ENCODE measurements at regions not wholly inside any gene's neighbourhood (a gene's known extent, or its start where the extent isn't known, plus 50 kb on each side); places are given as distances from the start of the nearest gene placed in this dataset.

DNA sequence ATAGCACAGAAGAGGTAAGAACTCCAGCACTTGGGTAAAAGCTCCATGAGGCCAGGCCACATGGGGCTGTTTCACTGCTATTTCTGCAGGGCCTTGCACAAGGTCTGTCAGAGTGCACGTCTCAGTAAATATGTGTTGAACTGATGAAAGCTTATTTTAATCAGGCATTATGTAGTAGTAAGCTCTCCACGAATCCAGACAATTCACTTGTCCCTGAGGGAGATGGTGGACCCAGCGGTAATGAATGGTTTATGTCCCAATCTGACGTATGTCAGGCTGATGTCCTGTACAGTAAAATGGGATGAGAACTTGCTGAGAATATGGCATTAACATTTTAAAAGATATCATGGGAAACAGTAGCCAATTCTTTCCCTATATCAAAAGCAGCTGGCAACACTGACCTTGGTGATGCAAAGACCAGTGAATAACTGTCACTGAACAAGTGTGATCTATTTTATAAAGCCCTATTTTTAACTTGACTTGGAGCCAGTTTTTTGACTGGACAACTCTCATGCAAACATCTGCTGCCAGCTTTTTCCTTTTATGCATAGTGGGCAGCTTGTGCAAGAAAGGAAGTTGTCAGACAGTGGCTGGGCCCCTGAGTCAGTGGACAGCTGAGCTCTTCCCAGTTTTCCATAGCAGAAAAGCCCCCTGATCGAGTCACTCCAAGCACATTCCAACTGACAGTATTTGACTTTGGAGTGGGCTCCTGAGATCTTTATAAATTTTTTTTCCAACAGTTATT lies 519.8 kb upstream of the MDFIC2 start:
- Histone ChIP-seq H3K36me3 (ENCODE audit: control insufficient read depth in 3 of 3, insufficient read depth in 2 of 3, low read depth in 1 of 3, low read length in 3 of 3) (no peaks in the 10 kb centered on the region), H3K4me1 (ENCODE audit: control insufficient read depth in 3 of 3, insufficient read depth in 2 of 3, low read depth in 1 of 3, low read length in 2 of 3) (no peaks in the 10 kb centered on the region), H3K27me3 (ENCODE audit: control insufficient read depth in 3 of 3, insufficient read depth in 3 of 3, low read length in 3 of 3) (no peaks in the 10 kb centered on the region), H3K27ac (ENCODE audit: low read depth in 1 of 3, low read length in 2 of 3) (no peak overlapping the region), H3K9me3 (ENCODE audit: control insufficient read depth in 2 of 2, insufficient read depth in 1 of 2, low read depth in 1 of 2, low read length in 1 of 2) (no peaks in the 10 kb centered on the region), H3K4me3 (ENCODE audit: low read depth in 1 of 3, low read length in 3 of 3) (no peak overlapping the region)
- 78 to 80% (median 78%) methylated on average over 5 of the region's 5 CpGs for WGBS, 3 donors
- no peak for DNase-seq
- FAIRE-seq: no peak

- Histone ChIP-seq H3K4me3 (ENCODE audit: low read depth in 1 of 3, low read length in 3 of 3) (no peak overlapping the region), H3K27me3 (ENCODE audit: control insufficient read depth in 3 of 3, insufficient read depth in 3 of 3, low read length in 3 of 3) (no peaks in the 10 kb centered on the region), H3K9me3 (ENCODE audit: control insufficient read depth in 2 of 2, insufficient read depth in 1 of 2, low read depth in 1 of 2, low read length in 1 of 2) (no peaks in the 10 kb centered on the region), H3K36me3 (ENCODE audit: control insufficient read depth in 3 of 3, insufficient read depth in 2 of 3, low read depth in 1 of 3, low read length in 3 of 3) (no peaks in the 10 kb centered on the region), H3K27ac (ENCODE audit: low read depth in 1 of 3, low read length in 2 of 3) (no peak overlapping the region), H3K4me1 (ENCODE audit: control insufficient read depth in 3 of 3, insufficient read depth in 2 of 3, low read depth in 1 of 3, low read length in 2 of 3) (no peaks in the 10 kb centered on the region)
- WGBS, 3 donors: 58 to 86% (median 82%) methylated on average over 6 of the region's 6 CpGs
- no peak for DNase-seq
- FAIRE-seq: no peak
Measured at GRCh38 chr3:70829092-70829491, 516.7 kb upstream of the MDFIC2 start.

DNA sequence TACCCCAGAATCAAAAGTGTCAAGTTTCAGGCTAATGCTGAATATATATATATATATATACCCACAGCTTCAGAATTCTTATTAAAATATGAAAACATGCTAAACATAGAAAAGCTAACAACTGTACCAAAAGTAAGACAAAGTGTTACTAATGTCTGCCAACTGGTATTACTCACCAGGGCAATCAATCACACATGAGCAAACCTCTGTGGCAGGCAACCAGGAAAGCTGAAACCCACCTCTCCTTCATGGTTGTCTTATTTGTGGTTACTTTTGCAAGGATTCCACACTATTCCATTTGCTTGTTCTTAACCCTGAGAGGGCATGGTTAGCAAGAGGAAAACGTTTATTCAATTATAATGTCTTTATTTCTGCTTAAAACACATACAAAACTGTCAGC lies 512.3 kb upstream of the MDFIC2 start:
- 13 to 32% (median 24%) methylated on average over 1 of the region's 1 CpG for WGBS, 3 donors
- no peak for DNase-seq
- no peaks in the 10 kb centered on the region for H3K27me3 ChIP-seq (ENCODE audit: control insufficient read depth in 3 of 3, insufficient read depth in 3 of 3, low read length in 3 of 3)
- H3K36me3 ChIP-seq (ENCODE audit: control insufficient read depth in 3 of 3, insufficient read depth in 2 of 3, low read depth in 1 of 3, low read length in 3 of 3): no peaks in the 10 kb centered on the region
- no peaks in the 10 kb centered on the region for H3K4me1 ChIP-seq (ENCODE audit: control insufficient read depth in 3 of 3, insufficient read depth in 2 of 3, low read depth in 1 of 3, low read length in 2 of 3)
- no peak overlapping the region for H3K4me3 ChIP-seq (ENCODE audit: low read depth in 1 of 3, low read length in 3 of 3)
- H3K9me3 ChIP-seq (ENCODE audit: control insufficient read depth in 2 of 2, insufficient read depth in 1 of 2, low read depth in 1 of 2, low read length in 1 of 2): no peaks in the 10 kb centered on the region
- no peak for FAIRE-seq
- no peak overlapping the region for H3K27ac ChIP-seq (ENCODE audit: low read depth in 1 of 3, low read length in 2 of 3)

DNA sequence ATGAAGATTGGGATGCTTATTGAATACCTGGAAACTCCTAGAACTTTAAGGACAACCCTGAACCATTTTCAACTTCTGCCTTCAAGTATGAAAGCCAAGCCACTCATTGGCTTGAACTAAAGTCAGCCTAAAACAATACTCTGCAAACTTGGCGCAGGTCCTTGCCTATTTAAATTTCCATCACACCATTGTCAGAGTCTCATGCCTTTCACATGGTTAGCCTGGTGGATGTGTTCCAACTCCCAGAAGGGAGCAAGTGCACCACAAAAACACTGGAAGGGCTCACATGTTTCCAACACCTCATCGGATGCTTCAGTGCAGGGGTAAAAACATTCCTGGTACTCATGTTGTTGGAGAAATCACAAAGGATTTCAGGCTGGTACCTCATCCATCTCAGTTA lies 511.6 kb upstream of the MDFIC2 start:
- FAIRE-seq (no peak), DNase-seq (no peak)
- WGBS, 3 donors: 71 to 98% (median 89%) methylated on average over 2 of the region's 2 CpGs
- no peaks in the 10 kb centered on the region for H3K27me3 ChIP-seq (ENCODE audit: control insufficient read depth in 3 of 3, insufficient read depth in 3 of 3, low read length in 3 of 3)
- no peaks in the 10 kb centered on the region for H3K9me3 ChIP-seq (ENCODE audit: control insufficient read depth in 2 of 2, insufficient read depth in 1 of 2, low read depth in 1 of 2, low read length in 1 of 2)
- no peak overlapping the region for H3K27ac ChIP-seq (ENCODE audit: low read depth in 1 of 3, low read length in 2 of 3)
- no peaks in the 10 kb centered on the region for H3K36me3 ChIP-seq (ENCODE audit: control insufficient read depth in 3 of 3, insufficient read depth in 2 of 3, low read depth in 1 of 3, low read length in 3 of 3)
- no peaks in the 10 kb centered on the region for H3K4me1 ChIP-seq (ENCODE audit: control insufficient read depth in 3 of 3, insufficient read depth in 2 of 3, low read depth in 1 of 3, low read length in 2 of 3)
- H3K4me3 ChIP-seq (ENCODE audit: low read depth in 1 of 3, low read length in 3 of 3): no peak overlapping the region

GRCh38 chr3:70823622-70824021 lies 511.2 kb upstream of the MDFIC2 start:
- WGBS, 3 donors: 60 to 74% (median 65%) methylated on average over 3 of the region's 3 CpGs

GRCh38 chr3:70822669-70823068 lies 510.2 kb upstream of the MDFIC2 start:
- H3K9me3 ChIP-seq (ENCODE audit: control insufficient read depth in 2 of 2, insufficient read depth in 1 of 2, low read depth in 1 of 2, low read length in 1 of 2): no peaks in the 10 kb centered on the region
- H3K27me3 ChIP-seq (ENCODE audit: control insufficient read depth in 3 of 3, insufficient read depth in 3 of 3, low read length in 3 of 3): no peaks in the 10 kb centered on the region
- DNase-seq (no peak), FAIRE-seq (no peak)
- no peak overlapping the region for H3K27ac ChIP-seq (ENCODE audit: low read depth in 1 of 3, low read length in 2 of 3)
- H3K4me1 ChIP-seq (ENCODE audit: control insufficient read depth in 3 of 3, insufficient read depth in 2 of 3, low read depth in 1 of 3, low read length in 2 of 3): no peaks in the 10 kb centered on the region
- H3K36me3 ChIP-seq (ENCODE audit: control insufficient read depth in 3 of 3, insufficient read depth in 2 of 3, low read depth in 1 of 3, low read length in 3 of 3): no peaks in the 10 kb centered on the region
- 71 to 74% (median 72%) methylated on average over 7 of the region's 7 CpGs for WGBS, 3 donors
- no peak overlapping the region for H3K4me3 ChIP-seq (ENCODE audit: low read depth in 1 of 3, low read length in 3 of 3)

More at GRCh38 chr3:70823622-70824021, 511.2 kb upstream of the MDFIC2 start:
- FAIRE-seq (no peak), DNase-seq (no peak)
- Histone ChIP-seq H3K36me3 (ENCODE audit: control insufficient read depth in 3 of 3, insufficient read depth in 2 of 3, low read depth in 1 of 3, low read length in 3 of 3) (no peaks in the 10 kb centered on the region), H3K27ac (ENCODE audit: low read depth in 1 of 3, low read length in 2 of 3) (no peak overlapping the region), H3K4me1 (ENCODE audit: control insufficient read depth in 3 of 3, insufficient read depth in 2 of 3, low read depth in 1 of 3, low read length in 2 of 3) (no peaks in the 10 kb centered on the region), H3K4me3 (ENCODE audit: low read depth in 1 of 3, low read length in 3 of 3) (no peak overlapping the region), H3K27me3 (ENCODE audit: control insufficient read depth in 3 of 3, insufficient read depth in 3 of 3, low read length in 3 of 3) (no peaks in the 10 kb centered on the region), H3K9me3 (ENCODE audit: control insufficient read depth in 2 of 2, insufficient read depth in 1 of 2, low read depth in 1 of 2, low read length in 1 of 2) (no peaks in the 10 kb centered on the region)

- Histone ChIP-seq H3K27ac (ENCODE audit: low read depth in 1 of 3, low read length in 2 of 3) (no peak overlapping the region), H3K27me3 (ENCODE audit: control insufficient read depth in 3 of 3, insufficient read depth in 3 of 3, low read length in 3 of 3) (no peaks in the 10 kb centered on the region), H3K9me3 (ENCODE audit: control insufficient read depth in 2 of 2, insufficient read depth in 1 of 2, low read depth in 1 of 2, low read length in 1 of 2) (peaks cover 0 to under 1% of the 10 kb centered on the region in 2 donors), H3K4me3 (ENCODE audit: low read depth in 1 of 3, low read length in 3 of 3) (no peak overlapping the region), H3K36me3 (ENCODE audit: control insufficient read depth in 3 of 3, insufficient read depth in 2 of 3, low read depth in 1 of 3, low read length in 3 of 3) (no peaks in the 10 kb centered on the region), H3K4me1 (ENCODE audit: control insufficient read depth in 3 of 3, insufficient read depth in 2 of 3, low read depth in 1 of 3, low read length in 2 of 3) (no peaks in the 10 kb centered on the region)
- DNase-seq (no peak), FAIRE-seq (no peak)
- 89 to 94% (median 94%) methylated on average over 4 of the region's 4 CpGs for WGBS, 3 donors
Measured at GRCh38 chr3:70821602-70822001, 509.2 kb upstream of the MDFIC2 start.

- FAIRE-seq (no peak), DNase-seq (no peak)
- Histone ChIP-seq H3K4me1 (ENCODE audit: control insufficient read depth in 3 of 3, insufficient read depth in 2 of 3, low read depth in 1 of 3, low read length in 2 of 3) (no peaks in the 10 kb centered on the region), H3K27ac (ENCODE audit: low read depth in 1 of 3, low read length in 2 of 3) (no peak overlapping the region), H3K9me3 (ENCODE audit: control insufficient read depth in 2 of 2, insufficient read depth in 1 of 2, low read depth in 1 of 2, low read length in 1 of 2) (peaks cover 0 to 5% of the 10 kb centered on the region in 2 donors), H3K4me3 (ENCODE audit: low read depth in 1 of 3, low read length in 3 of 3) (no peak overlapping the region), H3K36me3 (ENCODE audit: control insufficient read depth in 3 of 3, insufficient read depth in 2 of 3, low read depth in 1 of 3, low read length in 3 of 3) (no peaks in the 10 kb centered on the region), H3K27me3 (ENCODE audit: control insufficient read depth in 3 of 3, insufficient read depth in 3 of 3, low read length in 3 of 3) (no peaks in the 10 kb centered on the region)
- WGBS, 3 donors: 10 to 51% (median 22%) methylated on average over 1 of the region's 1 CpG
Measured at GRCh38 chr3:70820397-70820796, 508.0 kb upstream of the MDFIC2 start.

GRCh38 chr3:70818145-70818544 lies 505.7 kb upstream of the MDFIC2 start:
- no peaks in the 10 kb centered on the region for H3K36me3 ChIP-seq (ENCODE audit: control insufficient read depth in 3 of 3, insufficient read depth in 2 of 3, low read depth in 1 of 3, low read length in 3 of 3)
- DNase-seq (no peak), FAIRE-seq (no peak)
- H3K9me3 ChIP-seq (ENCODE audit: control insufficient read depth in 2 of 2, insufficient read depth in 1 of 2, low read depth in 1 of 2, low read length in 1 of 2): peaks cover 0 to 5% of the 10 kb centered on the region in 2 donors
- H3K4me1 ChIP-seq (ENCODE audit: control insufficient read depth in 3 of 3, insufficient read depth in 2 of 3, low read depth in 1 of 3, low read length in 2 of 3): no peaks in the 10 kb centered on the region
- 69 to 90% (median 73%) methylated on average over 2 of the region's 2 CpGs for WGBS, 3 donors
- H3K4me3 ChIP-seq (ENCODE audit: low read depth in 1 of 3, low read length in 3 of 3): no peak overlapping the region
- H3K27ac ChIP-seq (ENCODE audit: low read depth in 1 of 3, low read length in 2 of 3): no peak overlapping the region
- no peaks in the 10 kb centered on the region for H3K27me3 ChIP-seq (ENCODE audit: control insufficient read depth in 3 of 3, insufficient read depth in 3 of 3, low read length in 3 of 3)

Data from small intestine (tissue), 7 donors.